ENCODE measurements at regions not wholly inside any gene's neighbourhood (a gene's known extent, or its start where the extent isn't known, plus 50 kb on each side); places are given as distances from the start of the nearest gene placed in this dataset.

GRCh38 chr3:101072300-101072699 is 79.1 kb upstream of the ABI3BP start:
- no peak for TF ChIP-seq CTCF (IDR thresholded peaks at IDR 0.05; ENCODE audit: low read length)
- no peak for TF ChIP-seq EZH2 (optimal IDR thresholded peaks at IDR 0.05; ENCODE audit: low read depth, low read length)
- TF ChIP-seq EZH2phosphoT487 (IDR thresholded peaks at IDR 0.05; ENCODE audit: low read length): no peak

All from MM.1S (cell line).